A549 (cell line): ENCODE measurements at regions not wholly inside any gene's neighbourhood (a gene's known extent, or its start where the extent isn't known, plus 50 kb on each side); places are given as distances from the start of the nearest gene placed in this dataset.

Experiments used
- ATAC-seq, 2 experiments: fragments of 200-7000 bp in 1 of 2; fragments of >200 bp in 1 of 2; cut with Nextera tagmentation in 1 of 2; cut with Tn5 transposase in 1 of 2; 3 replicates each; pipeline versions ENCODE4 v1.8.0 to v1.9.1; 2018 to 2020; ENCODE audit warnings: mild to moderate bottlenecking in 1 of 2, moderate library complexity in 1 of 2
- CTCF ChIA-PET: fragments of 300-600 bp; sonication (Branson Sonifier 250); formaldehyde crosslinking; extraction: SDS; loops from one replicate; lab custom pipeline; 2021; ENCODE audit warnings: antibody characterized with exemption, inconsistent platforms; lab: Yijun Ruan, JAX
- POLR2A ChIA-PET: fragments of 350-600 bp; formaldehyde crosslinking; extraction: SDS; loops from one replicate; lab custom pipeline; 2021; ENCODE audit warnings: antibody characterized with exemption, inconsistent platforms; lab: Yijun Ruan, JAX
- DNase-seq, 2 experiments: peaks; one replicate each; pipeline versions ENCODE4 v3.0.0 to v3.0.0-alpha.2; 2011 to 2016; ENCODE audit warnings: low read depth in 1 of 2, low spot score in 1 of 2
- FAIRE-seq: peaks from 2 replicates; lab custom pipeline; 2011; peaks lifted over from hg19 to GRCh38; lab: Jason Lieb, UNC
- H3K27ac ChIP-seq, 2 experiments: fragments of >200 bp; sonication (Bioruptor Twin); formaldehyde crosslinking; 3 replicates each; pipeline ENCODE4 v1.5.1; 2016 to 2017
- H3K4me1 ChIP-seq: fragments of >200 bp; sonication (Bioruptor Twin); formaldehyde crosslinking; 3 replicates; pipeline ENCODE4 v1.6.1; 2016
- H3K4me2 ChIP-seq: fragments of >200 bp; sonication (Bioruptor Twin); formaldehyde crosslinking; 3 replicates; pipeline ENCODE4 v1.6.1; 2016
- H3K4me3 ChIP-seq: fragments of >200 bp; sonication (Bioruptor Twin); formaldehyde crosslinking; 3 replicates; pipeline ENCODE4 v1.5.1; 2016
- H3K9me3 ChIP-seq: fragments of >200 bp; sonication (Bioruptor Twin); formaldehyde crosslinking; 3 replicates; pipeline ENCODE4 v1.6.1; 2016
- BCL3 ChIP-seq: fragments of >200 bp; sonication (Bioruptor Twin); formaldehyde crosslinking; IDR thresholded peaks from 3 replicates; pipeline ENCODE4 v1.6.1; 2016
- CBX2 ChIP-seq: fragments of 200-600 bp; sonication (generic); IDR thresholded peaks from 2 replicates; pipeline ENCODE4 v1.6.1; 2016; ENCODE audit warnings: low read depth, mild to moderate bottlenecking, borderline replicate concordance
- CBX8 ChIP-seq: fragments of 200-600 bp; sonication (generic); IDR thresholded peaks from 2 replicates; pipeline ENCODE4 v1.6.1; 2016
- CHD2 ChIP-seq: fragments of 150-350 bp; IDR thresholded peaks from 2 replicates; pipeline ENCODE4 v1.6.1; 2014; ENCODE audit warnings: low read length; ENCODE audit not compliant: partially characterized antibody
- EHMT2 ChIP-seq: fragments of 200-600 bp; sonication (generic); IDR thresholded peaks from 2 replicates; pipeline ENCODE4 v1.6.1; 2016; ENCODE audit warnings: antibody characterized with exemption, low read depth, mild to moderate bottlenecking, moderate library complexity
- ELK1 ChIP-seq: fragments of 150-350 bp; IDR thresholded peaks from 2 replicates; pipeline ENCODE4 v1.6.1; 2014; ENCODE audit warnings: low read depth, mild to moderate bottlenecking, low read length
- ESRRA ChIP-seq: fragments of 150-350 bp; IDR thresholded peaks from 2 replicates; pipeline ENCODE4 v1.6.1; 2014; ENCODE audit warnings: mild to moderate bottlenecking, low read length, borderline replicate concordance
- FOSL2 ChIP-seq, 2 experiments: fragments of 450-650 bp in 1 of 2; fragments of >200 bp in 1 of 2; sonication (Bioruptor Twin) in 1 of 2; formaldehyde crosslinking; IDR thresholded peaks; 2 replicates each; pipeline versions ENCODE4 v1.5.0 to v1.6.1; 2016 to 2020; ENCODE audit warnings: mild to moderate bottlenecking in 1 of 2, moderate library complexity in 1 of 2
- FOXS1 ChIP-seq: fragments of 250-450 bp; sonication (Bioruptor Pico); IDR thresholded peaks from 2 replicates; pipeline ENCODE4 v1.5.0; 2020; ENCODE audit warnings: mild to moderate bottlenecking, moderate library complexity
- HDAC2 ChIP-seq: fragments of 200-600 bp; sonication (generic); IDR thresholded peaks from 2 replicates; pipeline ENCODE4 v1.6.1; 2016
- HMGXB4 ChIP-seq: fragments of 250-450 bp; sonication (Bioruptor Pico); IDR thresholded peaks from 2 replicates; pipeline ENCODE4 v1.5.0; 2021; ENCODE audit warnings: mild to moderate bottlenecking, moderate library complexity, borderline replicate concordance
- JUNB ChIP-seq: fragments of >200 bp; sonication (Bioruptor Twin); formaldehyde crosslinking; IDR thresholded peaks from 2 replicates; pipeline ENCODE4 v1.6.1; 2016
- MAX ChIP-seq: IDR thresholded peaks from 2 replicates; pipeline ENCODE4 v1.6.1; 2012
- MAZ ChIP-seq: fragments of 150-350 bp; IDR thresholded peaks from 2 replicates; pipeline ENCODE4 v1.6.1; 2014; ENCODE audit warnings: antibody characterized with exemption, low read depth, low read length, borderline replicate concordance
- NFE2L2 ChIP-seq: fragments of 150-350 bp; conservative IDR thresholded peaks from 2 replicates; pipeline ENCODE4 v1.6.1; 2014; ENCODE audit warnings: low read length
- NPAS2 ChIP-seq: fragments of 250-450 bp; sonication (Bioruptor Pico); IDR thresholded peaks from 2 replicates; pipeline ENCODE4 v1.8.0; 2022; ENCODE audit warnings: mild to moderate bottlenecking, moderate library complexity, borderline replicate concordance
- NR3C1 ChIP-seq: fragments of >200 bp; sonication (Bioruptor Twin); formaldehyde crosslinking; IDR thresholded peaks from 3 replicates; pipeline ENCODE4 v1.6.1; 2017
- RAD21 ChIP-seq, 2 experiments: fragments of >200 bp in 1 of 2; sonication (Bioruptor Twin) in 1 of 2; formaldehyde crosslinking in 1 of 2; IDR thresholded peaks in 1 of 2; conservative IDR thresholded peaks in 1 of 2; 2 replicates in 1 of 2; 3 replicates in 1 of 2; pipeline ENCODE4 v1.6.1; 2012 to 2018; ENCODE audit warnings: inconsistent platforms in 1 of 2
- RCOR1 ChIP-seq: fragments of 150-350 bp; IDR thresholded peaks from 2 replicates; pipeline ENCODE4 v1.6.1; 2014; ENCODE audit warnings: antibody characterized with exemption, low read length, low read depth
- ZFP36 ChIP-seq: fragments of 450-650 bp; IDR thresholded peaks from 2 replicates; pipeline ENCODE4 v1.6.1; 2014; ENCODE audit warnings: borderline replicate concordance; ENCODE audit not compliant: partially characterized antibody
- ZSCAN20 ChIP-seq: fragments of 250-450 bp; sonication (Bioruptor Pico); IDR thresholded peaks from 2 replicates; pipeline ENCODE4 v1.8.0; 2022; ENCODE audit warnings: mild to moderate bottlenecking, moderate library complexity
- WGBS: methylation state at CpG from one replicate; pipeline ENCODE4 v1.1.6; 2017; ENCODE audit errors: missing lambda C conversion rate; 5-methylcytosine and 5-hydroxymethylcytosine counted together
- TF ChIP-seq, protein P1 (sequence below): IDR thresholded peaks from 2 replicates; pipeline ENCODE4 v1.6.1; 2012

GRCh38 chr11:134815404-134815803 lies 403.4 kb upstream of the B3GAT1 start:
- ATAC-seq: no peak

DNA sequence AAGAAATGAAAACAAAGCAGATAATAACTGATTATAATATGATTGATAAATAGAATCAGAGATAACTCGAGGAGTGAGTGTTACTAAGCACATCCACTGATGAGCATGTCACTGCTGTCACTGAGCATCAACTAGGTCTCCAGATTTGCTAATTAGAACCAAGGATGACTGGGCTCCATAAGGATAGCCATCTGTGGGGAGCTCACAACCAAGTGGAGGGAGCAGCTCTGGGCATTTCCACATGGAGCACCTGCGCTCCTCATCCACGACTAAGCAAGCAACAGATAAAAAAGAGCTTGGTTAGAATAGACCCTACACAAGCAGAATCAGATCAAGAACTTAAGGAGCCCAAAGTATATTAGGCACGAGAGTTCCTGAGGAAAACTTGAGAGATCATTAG lies 396.0 kb upstream of the B3GAT1 start:
- Histone ChIP-seq H3K9me3 (no peaks in the 10 kb centered on the region), H3K4me3 (no peak overlapping the region), H3K4me1 (no peaks in the 10 kb centered on the region), H3K4me2 (no peak overlapping the region), H3K27ac (no peak overlapping the region)
- CTCF ChIA-PET: no interaction called here
- POLR2A ChIA-PET: no interaction called here
- no peak for DNase-seq
- no peak for FAIRE-seq
- no peak for ATAC-seq
- TF ChIP-seq ELK1: no peak
- no peak for TF ChIP-seq FOSL2 (IDR thresholded peaks at IDR 0.05)
- no peak for TF ChIP-seq FOSL2 (CRISPR knock-in tag; IDR thresholded peaks at IDR 0.05)
- TF ChIP-seq HMGXB4 (CRISPR knock-in tag): no peak
- no peak for TF ChIP-seq NR3C1
- no peak for TF ChIP-seq RCOR1
- TF ChIP-seq ZFP36: no peak
- TF ChIP-seq, protein P1, sequence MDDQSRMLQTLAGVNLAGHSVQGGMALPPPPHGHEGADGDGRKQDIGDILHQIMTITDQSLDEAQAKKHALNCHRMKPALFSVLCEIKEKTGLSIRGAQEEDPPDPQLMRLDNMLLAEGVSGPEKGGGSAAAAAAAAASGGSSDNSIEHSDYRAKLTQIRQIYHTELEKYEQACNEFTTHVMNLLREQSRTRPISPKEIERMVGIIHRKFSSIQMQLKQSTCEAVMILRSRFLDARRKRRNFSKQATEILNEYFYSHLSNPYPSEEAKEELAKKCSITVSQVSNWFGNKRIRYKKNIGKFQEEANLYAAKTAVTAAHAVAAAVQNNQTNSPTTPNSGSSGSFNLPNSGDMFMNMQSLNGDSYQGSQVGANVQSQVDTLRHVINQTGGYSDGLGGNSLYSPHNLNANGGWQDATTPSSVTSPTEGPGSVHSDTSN: no peak
- TF ChIP-seq NPAS2 (CRISPR knock-in tag): no peak
- TF ChIP-seq BCL3: no peak
- no peak for TF ChIP-seq CHD2
- no peak for TF ChIP-seq EHMT2
- no peak for TF ChIP-seq NFE2L2
- WGBS: 12% methylated on average over 4 of the region's 4 CpGs

More at GRCh38 chr11:134815404-134815803, 403.4 kb upstream of the B3GAT1 start:
- POLR2A ChIA-PET: no interaction called here
- FAIRE-seq: no peak
- CTCF ChIA-PET: no interaction called here
- no peaks in the 10 kb centered on the region for H3K9me3 ChIP-seq
- TF ChIP-seq FOXS1 (no peak), ESRRA (no peak), HDAC2 (no peak), MAX (no peak), JUNB (no peak), CBX8 (no peak), RAD21 (conservative IDR thresholded peaks at IDR 0.05 in 1 of 2, IDR thresholded peaks at IDR 0.05 in 1 of 2) (no peak), NR3C1 (no peak), HMGXB4 (CRISPR knock-in tag) (no peak), NFE2L2 (no peak), MAZ (no peak), ZSCAN20 (CRISPR knock-in tag) (no peak), ELK1 (no peak), RCOR1 (no peak), CBX2 (no peak)
- TF ChIP-seq, protein P1: no peak
- 8% methylated on average over 2 of the region's 2 CpGs for WGBS
- no peak for DNase-seq
- H3K4me2 ChIP-seq: no peak overlapping the region
- no peaks in the 10 kb centered on the region; the same call in 2 of the 3 replicates for H3K4me1 ChIP-seq
- no peak overlapping the region for H3K4me3 ChIP-seq
- H3K27ac ChIP-seq: no peak overlapping the region
